Panc1 (cell line): ENCODE measurements at regions not wholly inside any gene's neighbourhood (a gene's known extent, or its start where the extent isn't known, plus 50 kb on each side); places are given as distances from the start of the nearest gene placed in this dataset.

ENCODE experiments used
- CTCF ChIP-seq: fragments of 450-650 bp; IDR thresholded peaks from 2 replicates; pipeline ENCODE4 v1.5.1; 2017; ENCODE audit warnings: mild to moderate bottlenecking
- POLR2AphosphoS5 ChIP-seq: IDR thresholded peaks from 2 replicates; pipeline ENCODE4 v1.6.1; 2012; ENCODE audit warnings: mild to moderate bottlenecking, low read depth, low read length, moderate library complexity
- SIN3A ChIP-seq: IDR thresholded peaks from 2 replicates; pipeline ENCODE4 v1.6.1; 2012; ENCODE audit warnings: low read depth, mild to moderate bottlenecking, low read length, moderate library complexity, borderline replicate concordance; ENCODE audit not compliant: insufficient read depth

- TF ChIP-seq CTCF (no peak), POLR2AphosphoS5 (no peak), SIN3A (no peak)
Observed at GRCh38 chr2:212898011-212898410, 253.4 kb downstream of the IKZF2 start.
